ENCODE measurements at regions not wholly inside any gene's neighbourhood (a gene's known extent, or its start where the extent isn't known, plus 50 kb on each side); places are given as distances from the start of the nearest gene placed in this dataset.

GRCh38 chr10:129032372-129033313, 434.4 kb upstream of the MGMT start (continued):
- no peak for TF ChIP-seq ARID1B (IDR thresholded peaks at IDR 0.05)
- no peak for TF ChIP-seq HDAC8 (tag; IDR thresholded peaks at IDR 0.05)
- TF ChIP-seq ZNF197 (CRISPR knock-in tag; IDR thresholded peaks at IDR 0.05; ENCODE audit: low read depth) = no peak
- TF ChIP-seq ZNF133 (CRISPR knock-in tag; IDR thresholded peaks at IDR 0.05) = no peak

DNA sequence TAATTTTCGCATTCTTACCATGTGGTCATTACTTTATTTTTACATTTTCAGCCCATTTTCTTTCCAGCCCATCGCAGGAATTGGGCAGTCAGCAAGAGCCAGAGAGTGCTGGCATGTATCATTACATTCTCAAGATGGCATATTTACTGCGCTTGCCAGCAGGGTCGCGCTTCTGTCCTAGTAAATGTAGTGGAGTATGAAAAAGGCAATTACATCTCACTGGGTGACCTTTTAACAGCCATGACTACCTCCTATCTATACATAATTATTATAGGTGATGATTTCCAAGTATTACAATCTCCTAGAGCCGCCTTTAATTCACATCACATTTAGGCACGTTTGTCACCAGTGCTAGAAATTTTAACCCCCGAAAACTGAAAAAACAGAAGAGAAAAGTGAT, 433.7 kb upstream of the MGMT start:
- Histone ChIP-seq H3K79me2 (ENCODE audit: control insufficient read depth, insufficient read depth, low read length) (no peaks in the 10 kb centered on the region), H3K4me1 (replicated peaks in 1 of 2; ENCODE audit: control insufficient read depth in 2 of 2, insufficient read depth in 2 of 2, low read length in 2 of 2) (no peaks in the 10 kb centered on the region), H3K9me3 (replicated peaks; ENCODE audit: control insufficient read depth, insufficient read depth, low read depth, low read length) (no peaks in the 10 kb centered on the region), H4K20me1 (replicated peaks; ENCODE audit: control insufficient read depth, insufficient read depth, low read length) (no peaks in the 10 kb centered on the region), H3K9me1 (ENCODE audit: control insufficient read depth, insufficient read depth, low read length) (no peaks in the 10 kb centered on the region), H3K36me3 (ENCODE audit: control insufficient read depth, insufficient read depth, low read length) (no peaks in the 10 kb centered on the region), H2AFZ (ENCODE audit: low read depth, low read length) (no peak overlapping the region), H3K27ac (ENCODE audit: extremely low read depth, low read depth, low read length) (no peak overlapping the region), H3K4me3 (no peak overlapping the region), H3K4me2 (ENCODE audit: insufficient read depth, low read length) (no peak overlapping the region), H3K9ac (ENCODE audit: insufficient read depth in 1 of 2, low read depth in 2 of 2, low read length in 2 of 2) (no peak overlapping the region), H3K27me3 (ENCODE audit: control insufficient read depth in 2 of 2, insufficient read depth in 2 of 2, low read length in 2 of 2) (peaks cover 3 to 43% of the 10 kb centered on the region in 2 experiments)
- DNase-seq (ENCODE audit: extremely low read depth in 1 of 4, low spot score in 3 of 4) = no peak
- no peak for ATAC-seq
- in situ Hi-C loops (cut with MboI) = no loop called here
- ChIA-PET CTCF (ENCODE audit: low intra/inter-chr PET ratio) (interaction anchor here (0.5 kb wide), 1 partner anchor 897 kb away, joined by 3 read pairs; no protein-coding TSS in a partner anchor), POLR2A (no interaction called here)
- no peak for FAIRE-seq
- BruUV-seq (replicated peaks) = no TSS peak
- WGBS (ENCODE audit: insufficient coverage, low coverage, missing lambda C conversion rate) = 1% methylated on average over 8 of the region's 8 CpGs
- intact Hi-C loops (cut with micrococcal nuclease) = no loop called here
- TF ChIP-seq SIN3B (IDR thresholded peaks at IDR 0.05; ENCODE audit: low read depth) (no peak), BCOR (IDR thresholded peaks at IDR 0.05) (no peak), ZNF583 (CRISPR knock-in tag; IDR thresholded peaks at IDR 0.05) (no peak), KLF10 (CRISPR knock-in tag; IDR thresholded peaks at IDR 0.05) (no peak), MAFG (tag; conservative IDR thresholded peaks at IDR 0.05) (no peak), TCF7L2 (IDR thresholded peaks at IDR 0.05; ENCODE audit: low read depth, low read length) (no peak), MBD1 (CRISPR knock-in tag; IDR thresholded peaks at IDR 0.05) (no peak)
- TF ChIP-seq, protein P1, sequence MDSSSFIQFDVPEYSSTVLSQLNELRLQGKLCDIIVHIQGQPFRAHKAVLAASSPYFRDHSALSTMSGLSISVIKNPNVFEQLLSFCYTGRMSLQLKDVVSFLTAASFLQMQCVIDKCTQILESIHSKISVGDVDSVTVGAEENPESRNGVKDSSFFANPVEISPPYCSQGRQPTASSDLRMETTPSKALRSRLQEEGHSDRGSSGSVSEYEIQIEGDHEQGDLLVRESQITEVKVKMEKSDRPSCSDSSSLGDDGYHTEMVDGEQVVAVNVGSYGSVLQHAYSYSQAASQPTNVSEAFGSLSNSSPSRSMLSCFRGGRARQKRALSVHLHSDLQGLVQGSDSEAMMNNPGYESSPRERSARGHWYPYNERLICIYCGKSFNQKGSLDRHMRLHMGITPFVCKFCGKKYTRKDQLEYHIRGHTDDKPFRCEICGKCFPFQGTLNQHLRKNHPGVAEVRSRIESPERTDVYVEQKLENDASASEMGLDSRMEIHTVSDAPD (CRISPR knock-in tag; IDR thresholded peaks at IDR 0.05) = no peak
- TF ChIP-seq, protein P2, sequence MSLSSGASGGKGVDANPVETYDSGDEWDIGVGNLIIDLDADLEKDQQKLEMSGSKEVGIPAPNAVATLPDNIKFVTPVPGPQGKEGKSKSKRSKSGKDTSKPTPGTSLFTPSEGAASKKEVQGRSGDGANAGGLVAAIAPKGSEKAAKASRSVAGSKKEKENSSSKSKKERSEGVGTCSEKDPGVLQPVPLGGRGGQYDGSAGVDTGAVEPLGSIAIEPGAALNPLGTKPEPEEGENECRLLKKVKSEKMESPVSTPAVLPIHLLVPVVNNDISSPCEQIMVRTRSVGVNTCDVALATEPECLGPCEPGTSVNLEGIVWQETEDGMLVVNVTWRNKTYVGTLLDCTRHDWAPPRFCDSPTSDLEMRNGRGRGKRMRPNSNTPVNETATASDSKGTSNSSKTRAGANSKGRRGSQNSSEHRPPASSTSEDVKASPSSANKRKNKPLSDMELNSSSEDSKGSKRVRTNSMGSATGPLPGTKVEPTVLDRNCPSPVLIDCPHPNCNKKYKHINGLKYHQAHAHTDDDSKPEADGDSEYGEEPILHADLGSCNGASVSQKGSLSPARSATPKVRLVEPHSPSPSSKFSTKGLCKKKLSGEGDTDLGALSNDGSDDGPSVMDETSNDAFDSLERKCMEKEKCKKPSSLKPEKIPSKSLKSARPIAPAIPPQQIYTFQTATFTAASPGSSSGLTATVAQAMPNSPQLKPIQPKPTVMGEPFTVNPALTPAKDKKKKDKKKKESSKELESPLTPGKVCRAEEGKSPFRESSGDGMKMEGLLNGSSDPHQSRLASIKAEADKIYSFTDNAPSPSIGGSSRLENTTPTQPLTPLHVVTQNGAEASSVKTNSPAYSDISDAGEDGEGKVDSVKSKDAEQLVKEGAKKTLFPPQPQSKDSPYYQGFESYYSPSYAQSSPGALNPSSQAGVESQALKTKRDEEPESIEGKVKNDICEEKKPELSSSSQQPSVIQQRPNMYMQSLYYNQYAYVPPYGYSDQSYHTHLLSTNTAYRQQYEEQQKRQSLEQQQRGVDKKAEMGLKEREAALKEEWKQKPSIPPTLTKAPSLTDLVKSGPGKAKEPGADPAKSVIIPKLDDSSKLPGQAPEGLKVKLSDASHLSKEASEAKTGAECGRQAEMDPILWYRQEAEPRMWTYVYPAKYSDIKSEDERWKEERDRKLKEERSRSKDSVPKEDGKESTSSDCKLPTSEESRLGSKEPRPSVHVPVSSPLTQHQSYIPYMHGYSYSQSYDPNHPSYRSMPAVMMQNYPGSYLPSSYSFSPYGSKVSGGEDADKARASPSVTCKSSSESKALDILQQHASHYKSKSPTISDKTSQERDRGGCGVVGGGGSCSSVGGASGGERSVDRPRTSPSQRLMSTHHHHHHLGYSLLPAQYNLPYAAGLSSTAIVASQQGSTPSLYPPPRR (CRISPR knock-in tag; IDR thresholded peaks at IDR 0.05; ENCODE audit: borderline replicate concordance) = no peak

All from K562 (cell line).